ENCODE measurements at regions not wholly inside any gene's neighbourhood (a gene's known extent, or its start where the extent isn't known, plus 50 kb on each side); places are given as distances from the start of the nearest gene placed in this dataset.
A peak's percentile ranks its signal among the peaks of the same experiment; 100 is the strongest.

GRCh38 chr15:62849316-62850106 lies 193.0 kb upstream of the TPM1 start:
- peak overlapping the region; percentile 98 for H3K27ac Mint-ChIP-seq

GRCh38 chr15:62850318-62850717 lies 192.2 kb upstream of the TPM1 start:
- no peak overlapping the region for H3K4me3 Mint-ChIP-seq
- no peak for ATAC-seq
- CTCF ChIA-PET, result interaction anchor here (0.6 to 10.9 kb wide), 4 partner anchors 25 to 195 kb away, joined by 3 to 131 read pairs (median 4); partner anchors contain the start of gene TPM1
- peaks cover 72% of the 10 kb centered on the region for H3K4me1 Mint-ChIP-seq
- no peaks in the 10 kb centered on the region for H3K36me3 Mint-ChIP-seq
- no peak for DNase-seq (ENCODE audit: low spot score)
- POLR2A ChIA-PET, result interaction anchor here (1.0 to 1.9 kb wide), 4 partner anchors 25 to 198 kb away, joined by 4 to 12 read pairs (median 8); partner anchors contain the start of gene TPM1
- H3K9me3 Mint-ChIP-seq, result 0 out of 2 replicates have a peak, but pooled peaks cover 4% of the 10 kb centered on the region
- TF ChIP-seq MAX (CRISPR knock-in tag; IDR thresholded peaks at IDR 0.05), result peak; percentile 46; the same call in 1 of the 2 replicates
- TF ChIP-seq TEAD1 (CRISPR knock-in tag; IDR thresholded peaks at IDR 0.05), result 0 out of 2 replicates have a peak, but pooled peaks have one; percentile 9
- no peak for TF ChIP-seq ATF3 (CRISPR knock-in tag; conservative IDR thresholded peaks at IDR 0.05)
- TF ChIP-seq CTCF (IDR thresholded peaks at IDR 0.05), result no peak
- TF ChIP-seq SMAD3 (CRISPR knock-in tag; IDR thresholded peaks at IDR 0.05; ENCODE audit: borderline replicate concordance), result no peak
- H3K27me3 Mint-ChIP-seq (ENCODE audit: low read depth), result no peaks in the 10 kb centered on the region; the same call in 1 of the 2 replicates
- peak overlapping the region; percentile 98 for H3K27ac Mint-ChIP-seq

More at GRCh38 chr15:62849316-62850106, 193.0 kb upstream of the TPM1 start:
- H3K4me1 Mint-ChIP-seq, result peaks cover 75% of the 10 kb centered on the region
- H3K27me3 Mint-ChIP-seq (ENCODE audit: low read depth), result no peaks in the 10 kb centered on the region; the same call in 1 of the 2 replicates
- DNase-seq (ENCODE audit: low spot score) (no peak), ATAC-seq (peak; percentile 10)
- ChIA-PET POLR2A (interaction anchor here (0.7 to 1.9 kb wide), 4 partner anchors 67 to 198 kb away, joined by 4 to 12 read pairs (median 5); partner anchors contain the start of gene TPM1), CTCF (interaction anchor here (0.6 to 10.9 kb wide), 8 partner anchors 26 to 196 kb away, joined by 3 to 131 read pairs (median 6); partner anchors contain the start of gene TPM1)
- no peaks in the 10 kb centered on the region for H3K36me3 Mint-ChIP-seq
- 0 out of 2 replicates have a peak, but pooled peaks cover 4% of the 10 kb centered on the region for H3K9me3 Mint-ChIP-seq
- no peak for TF ChIP-seq KAT7 (CRISPR knock-in tag; IDR thresholded peaks at IDR 0.05; ENCODE audit: borderline replicate concordance)
- H3K4me3 Mint-ChIP-seq, result peak overlapping the region; percentile 2; the same call in 1 of the 2 replicates

- H3K27ac Mint-ChIP-seq, result peak overlapping the region; percentile 98
- ChIA-PET CTCF (interaction anchor here (0.9 to 10.9 kb wide), 2 partner anchors 194 to 239 kb away, joined by 4 to 131 read pairs; partner anchors contain the start of gene TPM1), POLR2A (interaction anchor here (0.7 to 1.4 kb wide), 6 partner anchors 24 to 197 kb away, joined by 3 to 9 read pairs (median 6); partner anchors contain the start of gene TPM1)
- peak; percentile 22 for DNase-seq (ENCODE audit: low spot score)
- TF ChIP-seq ZNF396 (CRISPR knock-in tag; IDR thresholded peaks at IDR 0.05; ENCODE audit: borderline replicate concordance), result no peak
- TF ChIP-seq ZSCAN18 (CRISPR knock-in tag; IDR thresholded peaks at IDR 0.05), result no peak
- no peak for TF ChIP-seq AR (CRISPR knock-in tag; IDR thresholded peaks at IDR 0.05)
- no peak for TF ChIP-seq PRRX2 (CRISPR knock-in tag; IDR thresholded peaks at IDR 0.05)
- no peak for TF ChIP-seq USF2 (CRISPR knock-in tag; IDR thresholded peaks at IDR 0.05)
- TF ChIP-seq E2F1 (CRISPR knock-in tag; IDR thresholded peaks at IDR 0.05), result no peak
- peaks cover 67% of the 10 kb centered on the region for H3K4me1 Mint-ChIP-seq
- peak; percentile 76 for ATAC-seq
- 0 out of 2 replicates have a peak, but pooled peaks cover 4% of the 10 kb centered on the region for H3K9me3 Mint-ChIP-seq
- H3K36me3 Mint-ChIP-seq, result no peaks in the 10 kb centered on the region
- no peaks in the 10 kb centered on the region; the same call in 1 of the 2 replicates for H3K27me3 Mint-ChIP-seq (ENCODE audit: low read depth)
- no peak overlapping the region for H3K4me3 Mint-ChIP-seq
Measured at GRCh38 chr15:62850791-62851291, 191.7 kb upstream of the TPM1 start.
